GM12873 (cell line): ENCODE measurements at regions not wholly inside any gene's neighbourhood (a gene's known extent, or its start where the extent isn't known, plus 50 kb on each side); places are given as distances from the start of the nearest gene placed in this dataset.

Experiments
- TF ChIP-seq, protein P1 (sequence below): IDR thresholded peaks from 2 replicates; pipeline ENCODE4 v1.5.1; 2012; ENCODE audit warnings: low read depth, mild to moderate bottlenecking, moderate library complexity, low read length, control low read depth; ENCODE audit not compliant: insufficient read depth; ENCODE audit errors: missing control alignments

DNA sequence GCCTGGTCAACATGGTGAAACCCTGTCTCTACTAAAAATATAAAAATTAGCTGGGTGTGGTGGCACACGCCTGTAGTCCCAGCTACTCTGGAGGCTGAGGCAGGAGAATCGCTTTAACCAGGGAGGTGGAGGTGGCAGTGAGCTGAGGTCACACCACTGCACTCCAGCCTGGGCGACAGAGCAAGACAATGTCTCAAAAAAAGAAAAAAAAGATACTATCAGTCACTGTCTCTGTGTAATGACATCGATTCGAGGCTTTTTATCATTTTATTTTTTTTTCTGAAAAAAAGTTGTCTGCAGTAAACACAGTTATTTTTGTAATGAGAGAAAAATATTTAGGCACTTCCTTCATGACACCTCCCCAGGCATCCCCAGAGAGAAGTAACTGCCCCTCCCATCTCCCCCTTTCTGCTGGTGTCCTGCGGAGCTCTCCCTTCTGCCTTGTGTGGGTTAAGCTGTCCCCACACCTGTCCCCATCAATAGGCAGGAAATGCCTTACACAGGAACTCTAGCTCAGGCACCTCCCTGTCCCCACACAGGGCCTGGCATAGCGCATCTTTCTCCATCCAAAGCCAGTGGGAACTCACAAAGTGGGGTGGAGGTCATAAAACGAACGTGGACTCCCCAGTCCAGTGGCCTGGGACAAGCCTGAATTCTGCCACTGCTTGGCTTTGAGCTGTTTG is 132.0 kb downstream of the SYF2 start:
- TF ChIP-seq, protein P1, sequence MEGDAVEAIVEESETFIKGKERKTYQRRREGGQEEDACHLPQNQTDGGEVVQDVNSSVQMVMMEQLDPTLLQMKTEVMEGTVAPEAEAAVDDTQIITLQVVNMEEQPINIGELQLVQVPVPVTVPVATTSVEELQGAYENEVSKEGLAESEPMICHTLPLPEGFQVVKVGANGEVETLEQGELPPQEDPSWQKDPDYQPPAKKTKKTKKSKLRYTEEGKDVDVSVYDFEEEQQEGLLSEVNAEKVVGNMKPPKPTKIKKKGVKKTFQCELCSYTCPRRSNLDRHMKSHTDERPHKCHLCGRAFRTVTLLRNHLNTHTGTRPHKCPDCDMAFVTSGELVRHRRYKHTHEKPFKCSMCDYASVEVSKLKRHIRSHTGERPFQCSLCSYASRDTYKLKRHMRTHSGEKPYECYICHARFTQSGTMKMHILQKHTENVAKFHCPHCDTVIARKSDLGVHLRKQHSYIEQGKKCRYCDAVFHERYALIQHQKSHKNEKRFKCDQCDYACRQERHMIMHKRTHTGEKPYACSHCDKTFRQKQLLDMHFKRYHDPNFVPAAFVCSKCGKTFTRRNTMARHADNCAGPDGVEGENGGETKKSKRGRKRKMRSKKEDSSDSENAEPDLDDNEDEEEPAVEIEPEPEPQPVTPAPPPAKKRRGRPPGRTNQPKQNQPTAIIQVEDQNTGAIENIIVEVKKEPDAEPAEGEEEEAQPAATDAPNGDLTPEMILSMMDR = no peak

- TF ChIP-seq, protein P1 = no peak
Observed at GRCh38 chr1:25099343-25099951, 132.9 kb downstream of the SYF2 start.

- TF ChIP-seq, protein P1 = no peak
Observed at GRCh38 chr1:25098717-25099116, 133.6 kb downstream of the SYF2 start.

DNA sequence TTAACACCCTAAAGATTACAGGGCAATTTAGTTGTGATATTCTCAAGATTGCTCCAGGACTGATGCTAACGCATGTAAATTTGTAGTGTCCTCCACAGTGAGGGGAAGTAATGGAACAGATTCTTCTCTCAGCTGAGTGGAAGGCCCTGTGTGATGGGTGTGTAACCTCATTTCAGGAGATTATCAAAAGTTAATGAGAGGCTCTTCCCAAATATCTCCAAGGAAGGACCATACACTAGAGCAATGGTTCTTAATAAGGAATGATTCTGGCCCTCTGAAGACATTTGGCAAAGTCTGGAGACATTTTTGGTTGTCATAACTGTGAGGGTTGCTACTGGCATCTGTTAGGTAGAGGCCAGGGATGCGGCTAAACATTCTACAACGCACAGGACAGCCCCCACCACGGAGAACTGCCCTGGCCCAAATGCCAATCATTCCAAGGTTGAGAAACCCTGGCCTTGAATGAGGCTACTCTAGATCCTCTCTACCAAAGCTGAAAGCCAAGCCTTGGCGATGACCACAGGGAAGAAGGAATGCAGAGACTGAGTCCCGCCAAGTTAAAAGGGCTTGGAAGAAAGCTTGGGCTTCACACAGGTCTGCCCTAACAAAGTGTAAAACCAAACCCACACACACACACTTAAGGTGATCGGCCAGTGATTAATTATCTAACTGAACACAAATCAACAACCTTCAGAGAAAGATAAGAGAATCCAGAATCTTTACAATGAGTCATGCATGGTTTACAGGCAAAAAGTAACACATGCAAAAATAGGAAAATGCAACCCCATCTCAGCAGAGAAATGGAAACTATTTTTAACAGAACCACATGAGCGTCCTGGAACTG is 135.8 kb downstream of the SYF2 start:
- TF ChIP-seq, protein P1 = no peak

- TF ChIP-seq, protein P1 = no peak
Observed at GRCh38 chr1:25095635-25096200, 136.6 kb downstream of the SYF2 start.

DNA sequence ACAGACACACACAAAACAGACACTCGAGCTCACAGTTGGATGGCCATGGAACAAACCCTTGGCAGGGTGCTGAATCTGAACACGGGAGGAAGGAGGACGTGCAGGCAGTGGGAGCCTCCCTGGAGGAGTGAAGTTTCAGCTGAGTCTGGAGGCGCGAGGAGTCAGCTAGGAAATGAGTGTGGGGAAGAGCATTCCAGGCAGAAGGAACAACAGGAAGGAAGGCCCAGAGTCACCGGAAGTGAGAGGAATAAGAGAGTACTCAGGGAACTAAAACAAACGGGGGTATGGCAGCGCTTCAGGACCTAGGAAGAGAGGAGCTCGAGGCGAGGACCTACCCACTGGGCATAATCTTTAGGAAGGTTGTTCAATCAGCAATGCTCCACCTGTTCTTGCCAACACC is 137.3 kb downstream of the SYF2 start:
- TF ChIP-seq, protein P1 = no peak

DNA sequence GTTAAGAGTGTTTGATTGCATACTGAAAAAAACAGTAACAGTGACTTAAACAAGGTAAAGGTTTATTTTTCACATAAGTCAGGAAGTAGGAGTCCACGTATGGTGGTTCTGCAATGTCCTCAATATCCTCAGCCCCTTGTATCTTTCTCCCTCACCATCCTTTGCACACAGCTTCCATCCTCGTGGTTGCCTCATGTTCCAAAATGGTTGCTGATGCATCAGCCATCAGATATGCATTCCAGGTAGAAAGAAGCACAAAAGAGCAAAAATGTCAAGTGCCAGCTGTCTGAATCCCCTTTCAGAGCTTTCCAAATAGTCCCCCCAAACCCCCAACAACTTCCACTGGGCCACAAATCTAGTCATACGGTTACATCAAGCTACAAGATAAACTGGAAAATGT is 138.1 kb downstream of the SYF2 start:
- TF ChIP-seq, protein P1 = no peak
